Spleen (tissue), 7 donors: ENCODE measurements at regions not wholly inside any gene's neighbourhood (a gene's known extent, or its start where the extent isn't known, plus 50 kb on each side); places are given as distances from the start of the nearest gene placed in this dataset.
"Not testable (repeated sequence)": the region's sequence is repeated elsewhere in the genome, so short reads cannot be mapped to it uniquely, and the experiment has no call there.

Experiments
- CTCF ChIP-seq, 11 experiments: fragments of 200-600 bp in 7 of 11; fragments of 450-650 bp in 4 of 11; sonication (generic) in 4 of 11; IDR thresholded peaks in 8 of 11; conservative IDR thresholded peaks in 3 of 11; 1 replicate in 7 of 11; 2 replicates in 4 of 11; pipeline versions ENCODE4 v1.4.0 to v1.8.0; 2016 to 2021; ENCODE audit warnings: antibody characterized with exemption in 11 of 11, inconsistent platforms in 4 of 11, mild to moderate bottlenecking in 1 of 11
- POLR2A ChIP-seq, 3 donors: fragments of 450-650 bp; IDR thresholded peaks; one replicate each; pipeline ENCODE4 v1.5.1; 2017; ENCODE audit warnings: antibody characterized with exemption in 3 of 3, mild to moderate bottlenecking in 1 of 3
- POLR2AphosphoS5 ChIP-seq, 3 donors: sonication (generic); formaldehyde crosslinking; IDR thresholded peaks; one replicate each; pipeline ENCODE4 v1.5.1; 2017; ENCODE audit warnings: antibody characterized with exemption in 3 of 3
- donor health status: DM: no; HTN: no; CAD: no; lungs with moderate emphysema.
- donor health status: DM: no; HTN: no; CAD: no.
- donor health status: DM: no; HTN: no; CAD: no.

GRCh38 chr2:188036786-188037185 lies 254.9 kb upstream of the GULP1 start:
- not testable (repeated sequence) for TF ChIP-seq CTCF (IDR thresholded peaks at IDR 0.05 in 8 of 11, conservative IDR thresholded peaks at IDR 0.05 in 3 of 11); POLR2A (IDR thresholded peaks at IDR 0.05); POLR2AphosphoS5 (IDR thresholded peaks at IDR 0.05)
